Midbrain (tissue), 1 donor: ENCODE measurements at regions not wholly inside any gene's neighbourhood (a gene's known extent, or its start where the extent isn't known, plus 50 kb on each side); places are given as distances from the start of the nearest gene placed in this dataset.

Experiments
- DNase-seq: peaks from one replicate; lab custom pipeline; 2025; lab: John Stamatoyannopoulos, UW

- DNase-seq: no peak
Observed at GRCh38 chr6:154885214-154885613, 109.9 kb upstream of the TIAM2 start.

- DNase-seq: no peak
Observed at GRCh38 chr6:154886016-154886415, 109.1 kb upstream of the TIAM2 start.

- DNase-seq: no peak
Observed at GRCh38 chr6:154886471-154886870, 108.6 kb upstream of the TIAM2 start.

GRCh38 chr6:154887051-154887450 is 108.1 kb upstream of the TIAM2 start:
- no peak for DNase-seq

GRCh38 chr6:154888421-154889295 is 106.5 kb upstream of the TIAM2 start:
- peak; percentile 60 for DNase-seq

GRCh38 chr6:154890874-154891273 is 104.2 kb upstream of the TIAM2 start:
- DNase-seq: no peak

- no peak for DNase-seq
Observed at GRCh38 chr6:154891901-154892300, 103.2 kb upstream of the TIAM2 start.

GRCh38 chr6:154893917-154894316 is 101.2 kb upstream of the TIAM2 start:
- no peak for DNase-seq

- no peak for DNase-seq
Observed at GRCh38 chr6:154894902-154895301, 100.2 kb upstream of the TIAM2 start.

- DNase-seq: no peak
Observed at GRCh38 chr6:154895841-154896240, 99.3 kb upstream of the TIAM2 start.

GRCh38 chr6:154898821-154899220 is 96.3 kb upstream of the TIAM2 start:
- no peak for DNase-seq

GRCh38 chr6:154899824-154900463 is 95.2 kb upstream of the TIAM2 start:
- no peak for DNase-seq

- no peak for DNase-seq
Observed at GRCh38 chr6:154901876-154902552, 93.1 kb upstream of the TIAM2 start.

GRCh38 chr6:154907291-154907690 is 87.8 kb upstream of the TIAM2 start:
- no peak for DNase-seq

- DNase-seq: no peak
Observed at GRCh38 chr6:154908723-154909122, 86.4 kb upstream of the TIAM2 start.

- DNase-seq: no peak
Observed at GRCh38 chr6:154909311-154909710, 85.8 kb upstream of the TIAM2 start.

- DNase-seq: no peak
Observed at GRCh38 chr6:154909821-154910220, 85.3 kb upstream of the TIAM2 start.

GRCh38 chr6:154914288-154914687 is 80.8 kb upstream of the TIAM2 start:
- no peak for DNase-seq

GRCh38 chr6:154916857-154917256 is 78.3 kb upstream of the TIAM2 start:
- DNase-seq: no peak

GRCh38 chr6:154917941-154918340 is 77.2 kb upstream of the TIAM2 start:
- no peak for DNase-seq

- no peak for DNase-seq
Observed at GRCh38 chr6:154919806-154920205, 75.3 kb upstream of the TIAM2 start.

GRCh38 chr6:154920495-154921200 is 74.5 kb upstream of the TIAM2 start:
- no peak for DNase-seq
